HepG2 (cell line): ENCODE measurements at regions not wholly inside any gene's neighbourhood (a gene's known extent, or its start where the extent isn't known, plus 50 kb on each side); places are given as distances from the start of the nearest gene placed in this dataset.
A peak's percentile ranks its signal among the peaks of the same experiment; 100 is the strongest.

ENCODE experiments used
- ATAC-seq: fragments of 200-7000 bp; cut with Tn5 transposase; 3 replicates; pipeline ENCODE4 v1.9.1; 2020; ENCODE audit warnings: mild to moderate bottlenecking, moderate library complexity
- BruUV-seq: library from RNA; stranded (reverse); fragments of 400-500 nt; replicated peaks from 2 replicates; lab custom pipeline; 2021; lab: Mats Ljungman, UMichigan
- CTCF ChIA-PET: fragments of 300-600 bp; formaldehyde crosslinking; extraction: SDS; loops from one replicate; lab custom pipeline; 2021; ENCODE audit warnings: low total read pairs, inconsistent platforms, low intra/inter-chr PET ratio; lab: Yijun Ruan, JAX
- POLR2A ChIA-PET: fragments of 350-600 bp; sonication (Branson Sonifier 250); formaldehyde crosslinking; loops from one replicate; lab custom pipeline; 2020; ENCODE audit warnings: antibody characterized with exemption, inconsistent platforms; lab: Yijun Ruan, JAX
- DNase-seq: peaks from one replicate; pipeline ENCODE4 v3.0.0-alpha.2; 2015; ENCODE audit warnings: low spot score
- FAIRE-seq: peaks from 3 replicates; lab custom pipeline; 2011; peaks lifted over from hg19 to GRCh38; lab: Jason Lieb, UNC
- H2AFZ ChIP-seq: one replicate; pipeline ENCODE4 v1.6.1; 2011; ENCODE audit warnings: low read length, inconsistent platforms
- H3K27ac ChIP-seq: fragments of 300-600 bp; 3 replicates; pipeline ENCODE4 v1.8.0; 2011; ENCODE audit warnings: mixed run types, mild to moderate bottlenecking, mixed read lengths, low read length, inconsistent platforms; ENCODE audit not compliant: insufficient read depth; ENCODE audit errors: extremely low read length
- H3K27me3 ChIP-seq, 2 experiments: fragments of 200-600 bp in 1 of 2; 2 replicates in 1 of 2; 3 replicates in 1 of 2; pipeline versions ENCODE4 v1.6.0 to v1.8.0; 2011; ENCODE audit warnings: low read length in 2 of 2, mild to moderate bottlenecking in 2 of 2, moderate library complexity in 2 of 2, inconsistent platforms in 1 of 2; ENCODE audit not compliant: insufficient read depth in 2 of 2, control insufficient read depth in 1 of 2
- H3K36me3 ChIP-seq, 2 experiments: fragments of 200-600 bp in 1 of 2; replicated peaks in 1 of 2; 2 replicates in 1 of 2; 3 replicates in 1 of 2; pipeline versions ENCODE4 v1.5.1 to v1.8.0; 2011; ENCODE audit warnings: low read length in 2 of 2, inconsistent platforms in 1 of 2; ENCODE audit not compliant: insufficient read depth in 2 of 2, control insufficient read depth in 1 of 2
- H3K4me1 ChIP-seq: 2 replicates; pipeline ENCODE4 v1.5.1; 2012; ENCODE audit warnings: low read length, inconsistent platforms; ENCODE audit not compliant: insufficient read depth
- H3K4me2 ChIP-seq: 2 replicates; pipeline ENCODE4 v1.6.0; 2011; ENCODE audit warnings: low read depth, low read length, inconsistent platforms
- H3K4me3 ChIP-seq, 3 experiments: fragments of 200-600 bp in 1 of 3; sonication (generic), shearing (Covaris generic) in 1 of 3; replicated peaks in 1 of 3; 2 replicates each; pipeline ENCODE4 v1.5.1; 2011 to 2016; ENCODE audit warnings: low read length in 3 of 3, inconsistent platforms in 2 of 3, low read depth in 2 of 3, mild to moderate bottlenecking in 2 of 3, control low read depth in 1 of 3, mixed read lengths in 1 of 3; ENCODE audit not compliant: insufficient read depth in 1 of 3
- H3K79me2 ChIP-seq: one replicate; pipeline ENCODE4 v1.6.1; 2011; ENCODE audit warnings: low read length, inconsistent platforms; ENCODE audit not compliant: insufficient read depth
- H3K9ac ChIP-seq: 2 replicates; pipeline ENCODE4 v1.6.0; 2011; ENCODE audit warnings: mild to moderate bottlenecking, low read depth, low read length, inconsistent platforms; ENCODE audit not compliant: insufficient read depth
- H3K9me3 ChIP-seq: 2 replicates; pipeline ENCODE4 v1.5.1; 2012; ENCODE audit warnings: mild to moderate bottlenecking, low read length
- H4K20me1 ChIP-seq: 2 replicates; pipeline ENCODE4 v1.6.0; 2011; ENCODE audit warnings: inconsistent platforms, mild to moderate bottlenecking, low read length, moderate library complexity; ENCODE audit not compliant: insufficient read depth
- AHDC1 ChIP-seq: sonication (generic); formaldehyde crosslinking; IDR thresholded peaks from 2 replicates; pipeline ENCODE4 v1.5.1; 2020; ENCODE audit warnings: mild to moderate bottlenecking, missing genetic modification reagents, borderline replicate concordance
- CEBPB ChIP-seq: IDR thresholded peaks from 2 replicates; pipeline ENCODE4 v1.6.1; 2011; ENCODE audit warnings: low read depth, low read length, improper control_type of control experiment, borderline replicate concordance
- CEBPG ChIP-seq: IDR thresholded peaks from 2 replicates; pipeline ENCODE4 v1.6.1; 2016
- ELF3 ChIP-seq: IDR thresholded peaks from 2 replicates; pipeline ENCODE4 v1.6.1; 2016; ENCODE audit warnings: missing genetic modification reagents, missing compliant biosample characterization
- FOXP1 ChIP-seq, 2 experiments: fragments of 450-650 bp in 1 of 2; IDR thresholded peaks; 2 replicates each; pipeline ENCODE4 v1.6.1; 2017 to 2018; ENCODE audit warnings: antibody characterized with exemption in 1 of 2
- FUBP1 ChIP-seq: sonication (generic); formaldehyde crosslinking; IDR thresholded peaks from 2 replicates; pipeline ENCODE4 v1.5.1; 2020; ENCODE audit warnings: missing genetic modification reagents, mild to moderate bottlenecking, borderline replicate concordance
- HMG20B ChIP-seq: conservative IDR thresholded peaks from 2 replicates; pipeline ENCODE4 v1.6.1; 2016; ENCODE audit warnings: missing genetic modification reagents, missing compliant biosample characterization
- HNF4A ChIP-seq: sonication (generic); formaldehyde crosslinking; IDR thresholded peaks from 2 replicates; pipeline ENCODE4 v1.4.0; 2020; ENCODE audit warnings: missing genetic modification reagents
- SETDB1 ChIP-seq: sonication (generic); formaldehyde crosslinking; IDR thresholded peaks from 2 replicates; pipeline ENCODE4 v1.5.1; 2020; ENCODE audit warnings: missing genetic modification reagents, mild to moderate bottlenecking, borderline replicate concordance
- SOX13 ChIP-seq, 3 experiments: fragments of 450-650 bp in 1 of 3; sonication (generic) in 1 of 3; formaldehyde crosslinking in 1 of 3; IDR thresholded peaks in 2 of 3; conservative IDR thresholded peaks in 1 of 3; 2 replicates each; pipeline versions ENCODE4 v1.5.0 to v1.6.1; 2016 to 2020; ENCODE audit warnings: antibody characterized with exemption in 1 of 3, mild to moderate bottlenecking in 1 of 3, missing compliant biosample characterization in 1 of 3, missing genetic modification reagents in 1 of 3, moderate library complexity in 1 of 3
- STAT5B ChIP-seq: sonication (generic); formaldehyde crosslinking; IDR thresholded peaks from 2 replicates; pipeline ENCODE4 v1.4.0; 2020; ENCODE audit warnings: missing genetic modification reagents
- ZBTB37 ChIP-seq: sonication (generic); formaldehyde crosslinking; IDR thresholded peaks from 2 replicates; pipeline ENCODE4 v1.4.0; 2020; ENCODE audit warnings: mild to moderate bottlenecking, missing genetic modification reagents
- ZNF296 ChIP-seq: sonication (generic); formaldehyde crosslinking; conservative IDR thresholded peaks from 2 replicates; pipeline ENCODE4 v1.5.0; 2020; ENCODE audit warnings: mild to moderate bottlenecking, missing genetic modification reagents
- ZNF354B ChIP-seq: sonication (generic); formaldehyde crosslinking; IDR thresholded peaks from 2 replicates; pipeline ENCODE4 v1.8.0; 2022; ENCODE audit warnings: mild to moderate bottlenecking, missing genetic modification reagents
- WGBS: methylation state at CpG from one replicate; pipeline ENCODE4 v1.1.6; 2017; ENCODE audit warnings: low lambda C conversion rate; 5-methylcytosine and 5-hydroxymethylcytosine counted together
- in situ Hi-C: cut with HindIII; loops from 2 replicates; pipeline ENCODE4 v1.10.0; 2017; ENCODE audit warnings: low pct_unique_long_range_greater_than_20kb; ENCODE audit not compliant: extremely low pct_ligation_motif_present
- intact Hi-C: fragments of 100-400 bp; cut with micrococcal nuclease; formaldehyde crosslinking; loops from one replicate; pipeline ENCODE4 v1.10.0; 2022; ENCODE audit not compliant: unreplicated experiment

- TF ChIP-seq ZNF354B (CRISPR knock-in tag), result no peak
- TF ChIP-seq ELF3 (CRISPR knock-in tag), result no peak
These were observed 367.5 kb upstream of the MMADHC start (continued) for GRCh38 chr2:149954981-149955600.

GRCh38 chr2:149953627-149954026 lies 366.1 kb upstream of the MMADHC start:
- Histone ChIP-seq H3K9ac (no peak overlapping the region), H3K4me2 (no peak overlapping the region), H3K4me1 (peaks cover 7% of the 10 kb centered on the region), H3K9me3 (peaks cover 52% of the 10 kb centered on the region), H3K4me3 (no peak overlapping the region), H4K20me1 (no peaks in the 10 kb centered on the region), H3K36me3 (no peaks in the 10 kb centered on the region), H3K27ac (no peak overlapping the region), H3K79me2 (no peaks in the 10 kb centered on the region), H3K27me3 (no peaks in the 10 kb centered on the region), H2AFZ (no peak overlapping the region)
- BruUV-seq, result no TSS peak
- 2% methylated on average over 3 of the region's 3 CpGs for WGBS
- ATAC-seq (peak; percentile 93), DNase-seq (peak; percentile 16), FAIRE-seq (no peak)
- CTCF ChIA-PET, result no interaction called here
- in situ Hi-C loops (no loop called here), intact Hi-C loops (no loop called here)
- POLR2A ChIA-PET, result no interaction called here
- TF ChIP-seq HNF4A (CRISPR knock-in tag), result 0 out of 2 replicates have a peak, but pooled peaks have one; percentile 32
- TF ChIP-seq CEBPB, result peak; percentile 78; the same call in 1 of the 2 replicates
- no peak for TF ChIP-seq HMG20B (CRISPR knock-in tag)
- no peak for TF ChIP-seq STAT5B (CRISPR knock-in tag)
- no peak for TF ChIP-seq ZBTB37
- TF ChIP-seq SOX13 (IDR thresholded peaks at IDR 0.05), result no peak
- 0 out of 4 replicates have a peak, but pooled peaks of 1 of the 2 experiments have one; percentile 7 for TF ChIP-seq SOX13 (CRISPR knock-in tag; conservative IDR thresholded peaks at IDR 0.05 in 1 of 2, IDR thresholded peaks at IDR 0.05 in 1 of 2)
- no peak for TF ChIP-seq SETDB1 (CRISPR knock-in tag)
- TF ChIP-seq FOXP1 (IDR thresholded peaks at IDR 0.05), result no peak
- peak; percentile 57; the same call in 1 of the 2 replicates for TF ChIP-seq FOXP1 (CRISPR knock-in tag; IDR thresholded peaks at IDR 0.05)
- TF ChIP-seq CEBPG (CRISPR knock-in tag), result 0 out of 2 replicates have a peak, but pooled peaks have one; percentile 8
- peak; percentile 31; the same call in 1 of the 2 replicates for TF ChIP-seq AHDC1
- TF ChIP-seq FUBP1 (CRISPR knock-in tag), result no peak
- TF ChIP-seq ZNF296, result no peak
